H9 (cell line): ENCODE measurements at regions not wholly inside any gene's neighbourhood (a gene's known extent, or its start where the extent isn't known, plus 50 kb on each side); places are given as distances from the start of the nearest gene placed in this dataset.

Experiments used
- DNase-seq: peaks from one replicate; pipeline ENCODE4 v3.0.0-alpha.2; 2017
- H2AFZ ChIP-seq: one replicate; pipeline ENCODE4 v1.6.1; 2013; ENCODE audit warnings: mild to moderate bottlenecking, low read length, control low read depth, moderate library complexity
- H2AK5ac ChIP-seq: 2 replicates; pipeline ENCODE4 v1.6.1; 2013; ENCODE audit warnings: low read length, control low read depth, mixed read lengths; ENCODE audit not compliant: insufficient read length
- H2BK120ac ChIP-seq: one replicate; pipeline ENCODE4 v1.6.1; 2013; ENCODE audit warnings: low read depth, mild to moderate bottlenecking, low read length, control low read depth, inconsistent platforms; ENCODE audit not compliant: poor library complexity, severe bottlenecking
- H2BK12ac ChIP-seq: 2 replicates; pipeline ENCODE4 v1.6.1; 2013; ENCODE audit warnings: low read length, control low read depth, mixed read lengths, low read depth; ENCODE audit not compliant: insufficient read length
- H2BK15ac ChIP-seq: 2 replicates; pipeline ENCODE4 v1.6.1; 2013; ENCODE audit warnings: low read depth, low read length, control low read depth
- H2BK20ac ChIP-seq: one replicate; pipeline ENCODE4 v1.6.1; 2013; ENCODE audit warnings: low read depth, mild to moderate bottlenecking, low read length, control low read depth, inconsistent platforms; ENCODE audit not compliant: poor library complexity, severe bottlenecking
- H2BK5ac ChIP-seq: 2 replicates; pipeline ENCODE4 v1.6.1; 2013; ENCODE audit warnings: low read length, control low read depth, mixed read lengths; ENCODE audit not compliant: insufficient read length
- H3K14ac ChIP-seq: 2 replicates; pipeline ENCODE4 v1.6.1; 2013; ENCODE audit warnings: low read length, control low read depth; ENCODE audit not compliant: insufficient read depth
- H3K18ac ChIP-seq: 2 replicates; pipeline ENCODE4 v1.6.1; 2013; ENCODE audit warnings: low read depth, mild to moderate bottlenecking, mixed read lengths, low read length, control low read depth; ENCODE audit not compliant: insufficient read length
- H3K23ac ChIP-seq: 2 replicates; pipeline ENCODE4 v1.6.1; 2013; ENCODE audit warnings: low read length, control low read depth, mixed read lengths, low read depth; ENCODE audit not compliant: insufficient read length
- H3K23me2 ChIP-seq: 2 replicates; pipeline ENCODE4 v1.6.1; 2013; ENCODE audit warnings: low read depth, mild to moderate bottlenecking, mixed read lengths, low read length, control low read depth; ENCODE audit not compliant: insufficient read length, poor library complexity, severe bottlenecking
- H3K27ac ChIP-seq: 2 replicates; pipeline ENCODE4 v1.5.1; 2013; ENCODE audit warnings: low read length, control low read depth, mixed read lengths, low read depth; ENCODE audit not compliant: insufficient read length
- H3K27me3 ChIP-seq: 2 replicates; pipeline ENCODE4 v1.6.1; 2013; ENCODE audit warnings: low read length, control low read depth, inconsistent platforms; ENCODE audit not compliant: insufficient read depth
- H3K4ac ChIP-seq: 2 replicates; pipeline ENCODE4 v1.6.1; 2013; ENCODE audit warnings: low read depth, mild to moderate bottlenecking, control low read depth, inconsistent platforms, low read length, moderate library complexity
- H3K4me1 ChIP-seq: 2 replicates; pipeline ENCODE4 v1.6.1; 2013; ENCODE audit warnings: low read length, control low read depth, inconsistent platforms; ENCODE audit not compliant: insufficient read depth
- H3K4me2 ChIP-seq: 2 replicates; pipeline ENCODE4 v1.6.1; 2013; ENCODE audit warnings: low read length, control low read depth, mixed read lengths; ENCODE audit not compliant: insufficient read length, insufficient read depth
- H3K56ac ChIP-seq: 2 replicates; pipeline ENCODE4 v1.6.1; 2013; ENCODE audit warnings: low read depth, mild to moderate bottlenecking, mixed read lengths, low read length, control low read depth; ENCODE audit not compliant: insufficient read length
- H3K79me1 ChIP-seq: 2 replicates; pipeline ENCODE4 v1.6.1; 2013; ENCODE audit warnings: low read depth, mild to moderate bottlenecking, moderate library complexity, low read length, control low read depth, inconsistent platforms; ENCODE audit not compliant: insufficient read depth, poor library complexity, severe bottlenecking
- H3K79me2 ChIP-seq: 2 replicates; pipeline ENCODE4 v1.6.1; 2013; ENCODE audit warnings: low read length, control low read depth, inconsistent platforms; ENCODE audit not compliant: insufficient read depth
- H3K9ac ChIP-seq: 2 replicates; pipeline ENCODE4 v1.6.1; 2013; ENCODE audit warnings: low read length, control low read depth, mixed read lengths; ENCODE audit not compliant: insufficient read length; ENCODE audit errors: extremely low read depth
- H3K9me3 ChIP-seq: one replicate; pipeline ENCODE4 v1.6.1; 2013; ENCODE audit warnings: low read depth, low read length, inconsistent platforms; ENCODE audit not compliant: control insufficient read depth
- H3T11ph ChIP-seq: one replicate; pipeline ENCODE4 v1.6.1; 2013; ENCODE audit warnings: mild to moderate bottlenecking, low read length, control low read depth, inconsistent platforms
- H4K20me1 ChIP-seq: one replicate; pipeline ENCODE4 v1.6.1; 2013; ENCODE audit not compliant: control insufficient read depth, insufficient read length, insufficient read depth
- H4K5ac ChIP-seq: 2 replicates; pipeline ENCODE4 v1.6.1; 2013; ENCODE audit warnings: low read depth, mild to moderate bottlenecking, mixed read lengths, low read length, control low read depth; ENCODE audit not compliant: insufficient read length
- H4K8ac ChIP-seq: replicated peaks from 2 replicates; pipeline ENCODE4 v1.6.1; 2013; ENCODE audit warnings: low read length, control low read depth, mixed read lengths, low read depth; ENCODE audit not compliant: insufficient read length
- H4K91ac ChIP-seq: 2 replicates; pipeline ENCODE4 v1.6.1; 2013; ENCODE audit warnings: low read depth, mild to moderate bottlenecking, moderate library complexity, mixed read lengths, low read length, control low read depth; ENCODE audit not compliant: insufficient read length
- H3K27ac Mint-ChIP-seq, 3 experiments: 2 replicates in 2 of 3; 3 replicates in 1 of 3; pipeline ENCODE4 v1.8.0; 2020 to 2021; ENCODE audit warnings: mixed read lengths in 3 of 3, mild to moderate bottlenecking in 1 of 3, moderate library complexity in 1 of 3
- H3K27me3 Mint-ChIP-seq: 2 replicates; pipeline ENCODE4 v1.8.0; 2021; ENCODE audit warnings: low read depth, mild to moderate bottlenecking, moderate library complexity, mixed read lengths
- H3K36me3 Mint-ChIP-seq, 3 experiments: 2 replicates in 2 of 3; 3 replicates in 1 of 3; pipeline ENCODE4 v1.8.0; 2020 to 2021; ENCODE audit warnings: low read depth in 3 of 3, mixed read lengths in 3 of 3; ENCODE audit not compliant: insufficient read depth in 1 of 3
- H3K4me1 Mint-ChIP-seq, 2 experiments: 2 replicates each; pipeline ENCODE4 v1.8.0; 2020; ENCODE audit warnings: mixed read lengths in 2 of 2
- H3K4me3 Mint-ChIP-seq, 2 experiments: 2 replicates in 1 of 2; 3 replicates in 1 of 2; pipeline ENCODE4 v1.8.0; 2020 to 2021; ENCODE audit warnings: mild to moderate bottlenecking in 2 of 2, mixed read lengths in 2 of 2, moderate library complexity in 1 of 2
- H3K9me3 Mint-ChIP-seq, 2 experiments: 2 replicates in 1 of 2; 3 replicates in 1 of 2; pipeline ENCODE4 v1.8.0; 2020; ENCODE audit warnings: mild to moderate bottlenecking in 2 of 2, mixed read lengths in 2 of 2, moderate library complexity in 1 of 2
- WGBS: extraction: QIAGEN DNeasy Blood & Tissue Kit; methylation state at CpG from one replicate; pipeline ENCODE4 v1.1.7; 2013; ENCODE audit warnings: missing lambda C conversion rate, low lambda C conversion rate, mixed read lengths; ENCODE audit not compliant: insufficient read length; ENCODE audit errors: extremely low coverage; 5-methylcytosine and 5-hydroxymethylcytosine counted together
- TF ChIP-seq, protein P1 (sequence below): fragments of 200-600 bp; sonication (generic); conservative IDR thresholded peaks from 3 replicates; pipeline ENCODE4 v1.8.0; 2021; ENCODE audit warnings: antibody characterized with exemption, mild to moderate bottlenecking

DNA sequence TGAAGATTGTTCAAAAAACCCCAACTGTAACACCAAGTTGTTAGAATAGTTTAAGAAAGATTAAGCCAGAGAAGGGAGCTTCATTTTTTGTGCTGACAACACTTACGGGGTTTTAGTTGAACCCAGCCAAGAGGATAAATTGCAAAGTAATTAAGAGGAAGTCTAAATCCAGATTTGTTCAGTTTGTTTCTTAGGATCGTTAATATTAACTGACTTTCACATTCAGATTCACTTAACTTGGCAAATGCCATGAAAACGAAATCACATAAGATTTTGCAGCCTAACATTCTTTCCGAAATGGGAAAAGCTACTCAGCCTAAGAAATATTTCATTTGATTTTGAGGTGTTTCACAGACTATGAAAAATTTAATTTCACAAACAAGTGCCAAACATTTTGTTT, 511.3 kb downstream of the TRIML1 start:
- no peak overlapping the region for H3T11ph ChIP-seq
- Mint-ChIP-seq H3K27ac (no peak overlapping the region; a peak in 1 of 7 replicates), H3K4me1 (peaks cover 11 to 15% of the 10 kb centered on the region in 2 experiments), H3K4me3 (no peak overlapping the region), H3K36me3 (no peaks in the 10 kb centered on the region), H3K9me3 (no peaks in the 10 kb centered on the region), H3K27me3 (no peaks in the 10 kb centered on the region)
- no peaks in the 10 kb centered on the region for H3K79me2 ChIP-seq
- no peak overlapping the region for H3K14ac ChIP-seq
- no peak overlapping the region for H3K4me2 ChIP-seq
- H4K20me1 ChIP-seq, result no peaks in the 10 kb centered on the region
- TF ChIP-seq, protein P1, sequence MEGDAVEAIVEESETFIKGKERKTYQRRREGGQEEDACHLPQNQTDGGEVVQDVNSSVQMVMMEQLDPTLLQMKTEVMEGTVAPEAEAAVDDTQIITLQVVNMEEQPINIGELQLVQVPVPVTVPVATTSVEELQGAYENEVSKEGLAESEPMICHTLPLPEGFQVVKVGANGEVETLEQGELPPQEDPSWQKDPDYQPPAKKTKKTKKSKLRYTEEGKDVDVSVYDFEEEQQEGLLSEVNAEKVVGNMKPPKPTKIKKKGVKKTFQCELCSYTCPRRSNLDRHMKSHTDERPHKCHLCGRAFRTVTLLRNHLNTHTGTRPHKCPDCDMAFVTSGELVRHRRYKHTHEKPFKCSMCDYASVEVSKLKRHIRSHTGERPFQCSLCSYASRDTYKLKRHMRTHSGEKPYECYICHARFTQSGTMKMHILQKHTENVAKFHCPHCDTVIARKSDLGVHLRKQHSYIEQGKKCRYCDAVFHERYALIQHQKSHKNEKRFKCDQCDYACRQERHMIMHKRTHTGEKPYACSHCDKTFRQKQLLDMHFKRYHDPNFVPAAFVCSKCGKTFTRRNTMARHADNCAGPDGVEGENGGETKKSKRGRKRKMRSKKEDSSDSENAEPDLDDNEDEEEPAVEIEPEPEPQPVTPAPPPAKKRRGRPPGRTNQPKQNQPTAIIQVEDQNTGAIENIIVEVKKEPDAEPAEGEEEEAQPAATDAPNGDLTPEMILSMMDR, result no peak
- no peak overlapping the region for H2BK15ac ChIP-seq
- H3K27ac ChIP-seq, result no peak overlapping the region
- H2BK120ac ChIP-seq, result no peak overlapping the region
- H2AFZ ChIP-seq, result no peak overlapping the region
- H2BK5ac ChIP-seq, result no peak overlapping the region
- no peak overlapping the region for H4K91ac ChIP-seq
- no peak for DNase-seq
- no peak overlapping the region for H4K5ac ChIP-seq
- H4K8ac ChIP-seq, result no peak overlapping the region
- no peaks in the 10 kb centered on the region for H3K23me2 ChIP-seq
- H3K9me3 ChIP-seq, result no peaks in the 10 kb centered on the region
- H2AK5ac ChIP-seq, result no peak overlapping the region
- no peaks in the 10 kb centered on the region for H3K27me3 ChIP-seq
- no peak overlapping the region for H3K18ac ChIP-seq
- no peak overlapping the region for H3K9ac ChIP-seq
- H3K4ac ChIP-seq, result no peak overlapping the region
- H3K56ac ChIP-seq, result no peak overlapping the region
- WGBS, result no CpG with 5 or more reads among the region's 4 CpGs
- no peak overlapping the region for H2BK20ac ChIP-seq
- no peak overlapping the region for H3K23ac ChIP-seq
- no peaks in the 10 kb centered on the region for H3K79me1 ChIP-seq
- no peak overlapping the region for H2BK12ac ChIP-seq
- H3K4me1 ChIP-seq, result no peaks in the 10 kb centered on the region; the same call in 1 of the 2 replicates
